GM12891 (cell line): ENCODE measurements at regions not wholly inside any gene's neighbourhood (a gene's known extent, or its start where the extent isn't known, plus 50 kb on each side); places are given as distances from the start of the nearest gene placed in this dataset.

ENCODE experiments used
- PAX5 ChIP-seq: IDR thresholded peaks from 2 replicates; pipeline ENCODE4 v1.6.1; 2011; ENCODE audit warnings: low read length, moderate library complexity, mild to moderate bottlenecking; ENCODE audit not compliant: insufficient read depth, severe bottlenecking
- POLR2A ChIP-seq: IDR thresholded peaks from 2 replicates; pipeline ENCODE4 v1.6.1; 2011; ENCODE audit warnings: low read depth, low read length, control low read depth
- POLR2AphosphoS5 ChIP-seq: IDR thresholded peaks from 2 replicates; pipeline ENCODE4 v1.6.1; 2011; ENCODE audit warnings: low read depth, low read length, control low read depth
- POU2F2 ChIP-seq: IDR thresholded peaks from 2 replicates; pipeline ENCODE4 v1.6.1; 2011; ENCODE audit warnings: low read depth, mild to moderate bottlenecking, control low read depth, low read length, moderate library complexity
- SPI1 ChIP-seq: IDR thresholded peaks from 2 replicates; pipeline ENCODE4 v1.6.1; 2011; ENCODE audit warnings: low read depth, low read length, control low read depth
- TAF1 ChIP-seq: IDR thresholded peaks from 2 replicates; pipeline ENCODE4 v1.6.1; 2011; ENCODE audit warnings: low read depth, low read length, control low read depth

GRCh38 chr18:5618047-5618688 is 74.4 kb upstream of the EPB41L3 start:
- TF ChIP-seq POLR2AphosphoS5 (no peak), POLR2A (no peak), TAF1 (no peak), PAX5 (no peak), POU2F2 (no peak), SPI1 (no peak)
